Astrocyte (in vitro differentiated cells and primary cell): ENCODE measurements at regions not wholly inside any gene's neighbourhood (a gene's known extent, or its start where the extent isn't known, plus 50 kb on each side); places are given as distances from the start of the nearest gene placed in this dataset.

Experiments
- DNase-seq: peaks from one replicate; pipeline ENCODE4 v3.0.0-alpha.2; 2010; ENCODE audit warnings: low read depth
- FAIRE-seq: peaks from 2 replicates; lab custom pipeline; 2011; peaks lifted over from hg19 to GRCh38; lab: Jason Lieb, UNC
- H2AFZ ChIP-seq: 2 replicates; pipeline ENCODE4 v1.6.0; 2012; ENCODE audit warnings: low read depth, low read length, inconsistent platforms
- H3K27ac ChIP-seq: 2 replicates; pipeline ENCODE4 v1.5.1; 2011; ENCODE audit warnings: low read depth, low read length, inconsistent platforms
- H3K27me3 ChIP-seq: 2 replicates; pipeline ENCODE4 v1.6.0; 2011; ENCODE audit warnings: low read length, inconsistent platforms; ENCODE audit not compliant: insufficient read depth
- H3K36me3 ChIP-seq: 2 replicates; pipeline ENCODE4 v1.5.1; 2011; ENCODE audit warnings: low read length, inconsistent platforms; ENCODE audit not compliant: insufficient read depth
- H3K4me1 ChIP-seq: 2 replicates; pipeline ENCODE4 v1.5.1; 2011; ENCODE audit warnings: low read length, inconsistent platforms; ENCODE audit not compliant: insufficient read depth
- H3K4me2 ChIP-seq: 2 replicates; pipeline ENCODE4 v1.6.0; 2012; ENCODE audit warnings: low read length, inconsistent platforms
- H3K4me3 ChIP-seq: 2 replicates; pipeline ENCODE4 v1.5.1; 2011; ENCODE audit warnings: low read depth, mild to moderate bottlenecking, low read length, inconsistent platforms; ENCODE audit not compliant: insufficient read depth
- H3K79me2 ChIP-seq: 2 replicates; pipeline ENCODE4 v1.6.0; 2012; ENCODE audit warnings: mild to moderate bottlenecking, low read length, inconsistent platforms; ENCODE audit not compliant: insufficient read depth
- H3K9ac ChIP-seq: 2 replicates; pipeline ENCODE4 v1.6.0; 2012; ENCODE audit warnings: mild to moderate bottlenecking, low read length, inconsistent platforms
- H3K9me3 ChIP-seq: 2 replicates; pipeline ENCODE4 v1.5.1; 2012; ENCODE audit warnings: low read depth, mild to moderate bottlenecking, low read length, inconsistent platforms; ENCODE audit not compliant: insufficient read depth
- H4K20me1 ChIP-seq: 2 replicates; pipeline ENCODE4 v1.6.0; 2012; ENCODE audit warnings: low read length, inconsistent platforms; ENCODE audit not compliant: insufficient read depth
- H3K27ac Mint-ChIP-seq: one replicate; pipeline ENCODE4 v1.8.0; 2021; ENCODE audit warnings: mild to moderate bottlenecking, mixed read lengths; ENCODE audit not compliant: unreplicated experiment
- H3K27me3 Mint-ChIP-seq: one replicate; pipeline ENCODE4 v1.8.0; 2021; ENCODE audit warnings: low read depth, mixed read lengths; ENCODE audit not compliant: unreplicated experiment
- H3K36me3 Mint-ChIP-seq: one replicate; pipeline ENCODE4 v1.8.0; 2021; ENCODE audit warnings: low read depth, mixed read lengths; ENCODE audit not compliant: unreplicated experiment
- H3K4me1 Mint-ChIP-seq: one replicate; pipeline ENCODE4 v1.8.0; 2021; ENCODE audit warnings: low read depth, mixed read lengths; ENCODE audit not compliant: unreplicated experiment
- H3K4me3 Mint-ChIP-seq: one replicate; pipeline ENCODE4 v1.8.0; 2021; ENCODE audit warnings: mild to moderate bottlenecking, moderate library complexity, mixed read lengths; ENCODE audit not compliant: unreplicated experiment
- H3K9me3 Mint-ChIP-seq: one replicate; pipeline ENCODE4 v1.8.0; 2021; ENCODE audit warnings: mild to moderate bottlenecking, mixed read lengths; ENCODE audit not compliant: unreplicated experiment
- EZH2 ChIP-seq: IDR thresholded peaks from 2 replicates; pipeline ENCODE4 v1.6.1; 2012; ENCODE audit warnings: mild to moderate bottlenecking, low read length, inconsistent platforms; ENCODE audit not compliant: insufficient read depth
- TF ChIP-seq, protein P1 (sequence below): IDR thresholded peaks from 2 replicates; pipeline ENCODE4 v1.5.1; 2011; ENCODE audit warnings: low read depth, mild to moderate bottlenecking, inconsistent platforms, low read length, moderate library complexity; ENCODE audit not compliant: insufficient read depth

DNA sequence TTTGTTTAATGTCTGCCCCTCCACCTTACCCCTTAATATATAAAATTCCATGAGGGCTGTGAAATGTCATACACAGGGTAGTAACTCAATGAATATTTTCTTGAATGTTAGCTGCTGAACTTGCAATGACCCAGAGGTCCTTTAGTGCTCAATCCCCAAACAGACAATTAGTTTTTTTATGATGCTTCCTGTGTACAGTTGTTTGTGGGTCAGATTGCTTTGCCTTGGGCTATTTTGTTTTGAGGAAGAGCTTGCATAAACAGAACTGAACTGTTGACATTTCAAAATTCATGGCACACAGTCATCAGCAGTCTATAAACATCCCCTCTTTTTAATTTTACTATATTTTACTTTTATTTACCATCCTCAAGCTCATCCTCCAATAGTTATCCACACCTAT, 820.5 kb upstream of the SEL1L start:
- no peak overlapping the region for H3K4me3 ChIP-seq
- Mint-ChIP-seq H3K9me3 (no peaks in the 10 kb centered on the region), H3K36me3 (no peaks in the 10 kb centered on the region), H3K4me3 (no peak overlapping the region), H3K27ac (no peak overlapping the region), H3K4me1 (no peaks in the 10 kb centered on the region), H3K27me3 (no peaks in the 10 kb centered on the region)
- H3K27ac ChIP-seq, result no peak overlapping the region
- no peaks in the 10 kb centered on the region for H3K9me3 ChIP-seq
- FAIRE-seq (no peak), DNase-seq (no peak)
- no peaks in the 10 kb centered on the region for H3K36me3 ChIP-seq
- no peaks in the 10 kb centered on the region for H3K27me3 ChIP-seq
- H3K79me2 ChIP-seq, result no peaks in the 10 kb centered on the region
- H4K20me1 ChIP-seq, result no peaks in the 10 kb centered on the region
- no peak overlapping the region for H3K9ac ChIP-seq
- no peak overlapping the region for H3K4me2 ChIP-seq
- no peaks in the 10 kb centered on the region for H3K4me1 ChIP-seq
- TF ChIP-seq, protein P1, sequence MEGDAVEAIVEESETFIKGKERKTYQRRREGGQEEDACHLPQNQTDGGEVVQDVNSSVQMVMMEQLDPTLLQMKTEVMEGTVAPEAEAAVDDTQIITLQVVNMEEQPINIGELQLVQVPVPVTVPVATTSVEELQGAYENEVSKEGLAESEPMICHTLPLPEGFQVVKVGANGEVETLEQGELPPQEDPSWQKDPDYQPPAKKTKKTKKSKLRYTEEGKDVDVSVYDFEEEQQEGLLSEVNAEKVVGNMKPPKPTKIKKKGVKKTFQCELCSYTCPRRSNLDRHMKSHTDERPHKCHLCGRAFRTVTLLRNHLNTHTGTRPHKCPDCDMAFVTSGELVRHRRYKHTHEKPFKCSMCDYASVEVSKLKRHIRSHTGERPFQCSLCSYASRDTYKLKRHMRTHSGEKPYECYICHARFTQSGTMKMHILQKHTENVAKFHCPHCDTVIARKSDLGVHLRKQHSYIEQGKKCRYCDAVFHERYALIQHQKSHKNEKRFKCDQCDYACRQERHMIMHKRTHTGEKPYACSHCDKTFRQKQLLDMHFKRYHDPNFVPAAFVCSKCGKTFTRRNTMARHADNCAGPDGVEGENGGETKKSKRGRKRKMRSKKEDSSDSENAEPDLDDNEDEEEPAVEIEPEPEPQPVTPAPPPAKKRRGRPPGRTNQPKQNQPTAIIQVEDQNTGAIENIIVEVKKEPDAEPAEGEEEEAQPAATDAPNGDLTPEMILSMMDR, result no peak
- TF ChIP-seq EZH2, result no peak
- no peak overlapping the region for H2AFZ ChIP-seq

DNA sequence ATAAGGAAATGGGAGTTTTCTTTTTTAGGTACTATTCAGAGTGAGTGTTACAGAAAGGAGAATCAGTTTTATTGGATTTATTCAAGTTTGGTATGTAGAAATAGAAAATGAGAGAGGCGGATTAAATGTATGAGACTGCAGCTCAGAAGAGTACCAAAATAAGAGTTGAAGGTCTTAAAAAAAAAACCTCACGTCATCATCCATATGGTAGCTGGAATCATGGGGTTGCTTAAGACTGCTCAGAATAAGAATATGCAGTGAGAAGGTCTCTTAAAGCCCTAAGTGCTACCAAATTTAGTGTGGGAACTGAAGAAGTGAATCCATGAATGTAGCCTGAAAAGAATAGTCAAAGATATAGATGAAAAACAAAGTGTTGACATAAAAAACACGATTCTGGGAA, 825.5 kb upstream of the SEL1L start:
- Histone ChIP-seq H3K9ac (no peak overlapping the region), H3K4me3 (no peak overlapping the region), H4K20me1 (no peaks in the 10 kb centered on the region), H3K4me2 (no peak overlapping the region), H3K27ac (no peak overlapping the region), H3K9me3 (no peaks in the 10 kb centered on the region), H3K79me2 (no peaks in the 10 kb centered on the region), H3K4me1 (no peaks in the 10 kb centered on the region), H2AFZ (no peak overlapping the region), H3K27me3 (no peaks in the 10 kb centered on the region), H3K36me3 (no peaks in the 10 kb centered on the region)
- Mint-ChIP-seq H3K27me3 (no peaks in the 10 kb centered on the region), H3K4me1 (no peaks in the 10 kb centered on the region), H3K9me3 (no peaks in the 10 kb centered on the region), H3K27ac (no peak overlapping the region), H3K36me3 (no peaks in the 10 kb centered on the region), H3K4me3 (no peak overlapping the region)
- DNase-seq, result no peak
- FAIRE-seq, result no peak
- TF ChIP-seq, protein P1, result no peak
- no peak for TF ChIP-seq EZH2

DNA sequence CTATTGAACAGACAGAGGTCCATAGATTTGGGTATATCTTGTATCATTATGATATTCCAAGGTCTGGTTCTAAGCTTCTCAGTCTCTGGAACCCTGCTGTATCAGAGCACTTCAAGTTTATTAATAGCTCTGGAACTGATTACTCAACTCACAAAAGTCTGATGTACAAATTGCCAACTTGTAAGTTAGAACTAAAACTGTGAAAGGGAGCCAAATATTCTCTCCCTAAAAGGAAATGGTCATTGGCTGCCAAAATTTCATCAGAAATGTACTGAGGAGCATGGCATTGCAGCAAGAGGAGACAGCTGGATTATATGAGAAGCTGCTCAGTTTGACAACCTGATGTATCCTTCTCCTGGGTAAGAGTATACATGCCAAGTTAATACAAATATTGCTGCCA, 828.8 kb upstream of the SEL1L start:
- no peak overlapping the region for H2AFZ ChIP-seq
- no peaks in the 10 kb centered on the region for H3K27me3 ChIP-seq
- no peak overlapping the region for H3K9ac ChIP-seq
- DNase-seq, result no peak
- no peaks in the 10 kb centered on the region for H3K36me3 ChIP-seq
- H3K27ac ChIP-seq, result no peak overlapping the region
- H3K4me2 ChIP-seq, result no peak overlapping the region
- no peaks in the 10 kb centered on the region for H3K79me2 ChIP-seq
- H3K4me3 ChIP-seq, result no peak overlapping the region
- no peaks in the 10 kb centered on the region for H3K4me1 ChIP-seq
- Mint-ChIP-seq H3K36me3 (no peaks in the 10 kb centered on the region), H3K4me1 (no peaks in the 10 kb centered on the region), H3K27me3 (no peaks in the 10 kb centered on the region), H3K4me3 (no peak overlapping the region), H3K9me3 (no peaks in the 10 kb centered on the region), H3K27ac (no peak overlapping the region)
- H4K20me1 ChIP-seq, result no peaks in the 10 kb centered on the region
- no peak for TF ChIP-seq EZH2
- TF ChIP-seq, protein P1, result no peak
- no peaks in the 10 kb centered on the region for H3K9me3 ChIP-seq
- no peak for FAIRE-seq
